Cardiac fibroblast (primary cell): ENCODE measurements at regions not wholly inside any gene's neighbourhood (a gene's known extent, or its start where the extent isn't known, plus 50 kb on each side); places are given as distances from the start of the nearest gene placed in this dataset.

Experiments used
- DNase-seq, 2 donors: peaks; one replicate each; pipeline versions ENCODE4 v3.0.0 to v3.0.0-alpha.2; 2010; ENCODE audit warnings: low read depth in 2 of 2
- H3K4me3 ChIP-seq, 2 donors: replicated peaks in 1 of 2; 1 replicate in 1 of 2; 2 replicates in 1 of 2; pipeline ENCODE4 v1.5.1; 2011; ENCODE audit warnings: low read depth in 2 of 2, low read length in 2 of 2, mild to moderate bottlenecking in 2 of 2, moderate library complexity in 1 of 2
- CTCF ChIP-seq: IDR thresholded peaks from one replicate; pipeline ENCODE4 v1.5.1; 2011; ENCODE audit warnings: low read depth, mild to moderate bottlenecking, low read length, inconsistent platforms

- no peak overlapping the region for H3K4me3 ChIP-seq
- TF ChIP-seq CTCF, result no peak
- peak; percentile 25 to 54 for DNase-seq
These were observed 132.1 kb upstream of the TLL1 start for GRCh38 chr4:165740911-165741310.

- H3K4me3 ChIP-seq, result no peak overlapping the region
- no peak for TF ChIP-seq CTCF
- DNase-seq, result no peak
These were observed 129.6 kb upstream of the TLL1 start for GRCh38 chr4:165743422-165743821.

GRCh38 chr4:165744370-165744769 lies 128.7 kb upstream of the TLL1 start:
- no peak for DNase-seq
- H3K4me3 ChIP-seq, result no peak overlapping the region
- TF ChIP-seq CTCF, result no peak

GRCh38 chr4:165748321-165748720 lies 124.7 kb upstream of the TLL1 start:
- H3K4me3 ChIP-seq, result no peak overlapping the region
- no peak for TF ChIP-seq CTCF
- DNase-seq, result no peak

GRCh38 chr4:165751882-165752281 lies 121.2 kb upstream of the TLL1 start:
- no peak for DNase-seq
- TF ChIP-seq CTCF, result no peak
- H3K4me3 ChIP-seq, result no peak overlapping the region

GRCh38 chr4:165754664-165755063 lies 118.4 kb upstream of the TLL1 start:
- no peak for TF ChIP-seq CTCF
- H3K4me3 ChIP-seq, result no peak overlapping the region
- DNase-seq, result no peak

GRCh38 chr4:165756836-165757235 lies 116.2 kb upstream of the TLL1 start:
- TF ChIP-seq CTCF, result no peak
- no peak overlapping the region for H3K4me3 ChIP-seq
- no peak for DNase-seq
